MM.1S (cell line): ENCODE measurements at regions not wholly inside any gene's neighbourhood (a gene's known extent, or its start where the extent isn't known, plus 50 kb on each side); places are given as distances from the start of the nearest gene placed in this dataset.

Source experiments
- DNase-seq: peaks from one replicate; pipeline ENCODE4 v3.0.0-alpha.2; 2015
- H2AFZ ChIP-seq: fragments of 300-600 bp; sonication (generic); 2 replicates; pipeline ENCODE4 v1.6.0; 2016; ENCODE audit warnings: antibody characterized with exemption, low read length
- H3F3A ChIP-seq: fragments of 300-600 bp; sonication (generic); 2 replicates; pipeline ENCODE4 v1.6.1; 2016; ENCODE audit warnings: mild to moderate bottlenecking, antibody characterized with exemption, low read length, moderate library complexity, mixed read lengths; ENCODE audit not compliant: insufficient read depth
- H3K27ac ChIP-seq: fragments of 300-600 bp; sonication (generic); 2 replicates; pipeline ENCODE4 v1.5.1; 2016; ENCODE audit warnings: mild to moderate bottlenecking, low read length
- H3K27me3 ChIP-seq: fragments of 300-600 bp; sonication (generic); replicated peaks from 2 replicates; pipeline ENCODE4 v1.6.0; 2016; ENCODE audit warnings: low read length; ENCODE audit not compliant: insufficient read depth
- H3K36me3 ChIP-seq: fragments of 300-600 bp; sonication (generic); replicated peaks from 2 replicates; pipeline ENCODE4 v1.6.1; 2016; ENCODE audit warnings: mild to moderate bottlenecking, low read length, mixed read lengths; ENCODE audit not compliant: insufficient read depth
- H3K4me1 ChIP-seq: fragments of 300-600 bp; sonication (generic); 2 replicates; pipeline ENCODE4 v1.6.1; 2016; ENCODE audit warnings: low read length, mixed read lengths
- H3K4me2 ChIP-seq: fragments of 300-600 bp; sonication (generic); 2 replicates; pipeline ENCODE4 v1.6.0; 2016; ENCODE audit warnings: low read depth, low read length
- H3K4me3 ChIP-seq: fragments of 300-600 bp; sonication (generic); 2 replicates; pipeline ENCODE4 v1.5.1; 2016; ENCODE audit warnings: low read length, mixed read lengths
- H3K79me2 ChIP-seq: fragments of 300-600 bp; sonication (generic); 2 replicates; pipeline ENCODE4 v1.6.1; 2016; ENCODE audit warnings: mixed run types, low read length, mixed read lengths
- H3K9ac ChIP-seq: fragments of 300-600 bp; sonication (generic); 2 replicates; pipeline ENCODE4 v1.6.1; 2016; ENCODE audit warnings: low read length, mixed read lengths
- H3K9me2 ChIP-seq: fragments of 300-600 bp; sonication (generic); replicated peaks from 2 replicates; pipeline ENCODE4 v1.6.1; 2016; ENCODE audit warnings: mild to moderate bottlenecking, low read length, mixed read lengths; ENCODE audit not compliant: insufficient read depth
- H3K9me3 ChIP-seq: fragments of 300-600 bp; sonication (generic); replicated peaks from 2 replicates; pipeline ENCODE4 v1.6.1; 2016; ENCODE audit warnings: mild to moderate bottlenecking, low read length, mixed read lengths; ENCODE audit not compliant: insufficient read depth
- H4K20me1 ChIP-seq: fragments of 300-600 bp; sonication (generic); 2 replicates; pipeline ENCODE4 v1.6.1; 2016; ENCODE audit warnings: mild to moderate bottlenecking, low read length, moderate library complexity, mixed read lengths; ENCODE audit not compliant: insufficient read depth
- EZH2 ChIP-seq: fragments of 300-600 bp; sonication (generic); optimal IDR thresholded peaks from 2 replicates; pipeline ENCODE3; 2017; ENCODE audit warnings: low read depth, mild to moderate bottlenecking, antibody characterized with exemption, low read length, mixed read lengths
- EZH2phosphoT487 ChIP-seq: fragments of 300-600 bp; sonication (generic); IDR thresholded peaks from 2 replicates; pipeline ENCODE4 v1.6.1; 2018; ENCODE audit warnings: antibody characterized with exemption, low read length
- TF ChIP-seq, protein P1 (sequence below): fragments of 300-600 bp; sonication (generic); IDR thresholded peaks from 2 replicates; pipeline ENCODE4 v1.5.1; 2016; ENCODE audit warnings: antibody characterized with exemption, low read length, mixed read lengths

DNA sequence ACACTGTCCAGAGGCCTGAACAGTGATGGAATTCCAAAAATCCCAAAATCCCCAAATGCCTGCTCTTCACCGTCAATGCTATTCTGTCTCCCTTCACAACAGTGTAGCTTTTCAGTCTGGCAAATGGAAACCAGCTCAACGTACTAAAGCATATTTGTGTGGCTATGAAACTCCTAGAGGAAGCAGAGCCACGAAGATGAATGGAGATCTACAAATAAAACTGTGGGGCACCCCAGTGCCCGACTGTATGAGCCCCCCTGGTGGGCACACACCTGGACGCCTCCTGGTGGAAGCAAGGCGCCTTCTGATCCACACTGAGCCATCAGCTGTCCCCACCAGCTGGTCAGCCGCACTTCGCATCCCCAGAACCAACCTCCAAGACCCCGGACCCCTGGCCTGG is 129.1 kb upstream of the SOD1 start:
- Histone ChIP-seq H3K4me2 (no peak overlapping the region), H3K36me3 (no peaks in the 10 kb centered on the region), H3K27me3 (no peaks in the 10 kb centered on the region), H3K4me1 (no peaks in the 10 kb centered on the region), H3K9me2 (no peaks in the 10 kb centered on the region), H3K4me3 (no peak overlapping the region), H4K20me1 (peaks cover 5% of the 10 kb centered on the region; the same call in 1 of the 2 replicates), H3K79me2 (peaks cover 87% of the 10 kb centered on the region), H3F3A (no peaks in the 10 kb centered on the region), H3K27ac (no peak overlapping the region), H3K9ac (no peak overlapping the region), H3K9me3 (no peaks in the 10 kb centered on the region), H2AFZ (no peak overlapping the region)
- TF ChIP-seq, protein P1, sequence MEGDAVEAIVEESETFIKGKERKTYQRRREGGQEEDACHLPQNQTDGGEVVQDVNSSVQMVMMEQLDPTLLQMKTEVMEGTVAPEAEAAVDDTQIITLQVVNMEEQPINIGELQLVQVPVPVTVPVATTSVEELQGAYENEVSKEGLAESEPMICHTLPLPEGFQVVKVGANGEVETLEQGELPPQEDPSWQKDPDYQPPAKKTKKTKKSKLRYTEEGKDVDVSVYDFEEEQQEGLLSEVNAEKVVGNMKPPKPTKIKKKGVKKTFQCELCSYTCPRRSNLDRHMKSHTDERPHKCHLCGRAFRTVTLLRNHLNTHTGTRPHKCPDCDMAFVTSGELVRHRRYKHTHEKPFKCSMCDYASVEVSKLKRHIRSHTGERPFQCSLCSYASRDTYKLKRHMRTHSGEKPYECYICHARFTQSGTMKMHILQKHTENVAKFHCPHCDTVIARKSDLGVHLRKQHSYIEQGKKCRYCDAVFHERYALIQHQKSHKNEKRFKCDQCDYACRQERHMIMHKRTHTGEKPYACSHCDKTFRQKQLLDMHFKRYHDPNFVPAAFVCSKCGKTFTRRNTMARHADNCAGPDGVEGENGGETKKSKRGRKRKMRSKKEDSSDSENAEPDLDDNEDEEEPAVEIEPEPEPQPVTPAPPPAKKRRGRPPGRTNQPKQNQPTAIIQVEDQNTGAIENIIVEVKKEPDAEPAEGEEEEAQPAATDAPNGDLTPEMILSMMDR: no peak
- no peak for TF ChIP-seq EZH2
- TF ChIP-seq EZH2phosphoT487: no peak
- no peak for DNase-seq

DNA sequence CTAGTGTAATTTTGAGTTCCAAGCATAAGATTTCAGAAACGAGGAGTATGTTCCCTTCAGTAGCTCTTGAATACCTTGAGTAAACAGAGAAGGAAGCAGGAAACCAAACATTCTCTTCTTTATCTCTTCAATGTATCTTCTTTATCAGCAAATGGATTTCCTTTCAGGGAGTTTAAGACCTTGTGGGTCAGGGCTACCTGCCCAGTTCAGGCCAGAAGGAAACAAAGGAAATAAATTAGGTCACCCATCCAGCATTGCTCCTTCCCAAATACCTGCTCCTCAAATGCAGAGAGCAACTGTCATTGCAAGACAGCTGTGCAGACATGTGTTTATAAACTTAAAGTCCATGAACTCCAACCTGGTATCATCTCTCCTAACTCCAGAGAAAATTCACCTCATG is 130.1 kb upstream of the SOD1 start:
- no peaks in the 10 kb centered on the region for H3K27me3 ChIP-seq
- H3F3A ChIP-seq: no peaks in the 10 kb centered on the region
- H2AFZ ChIP-seq: no peak overlapping the region
- H4K20me1 ChIP-seq: peaks cover 5% of the 10 kb centered on the region; the same call in 1 of the 2 replicates
- H3K9me3 ChIP-seq: no peaks in the 10 kb centered on the region
- no peaks in the 10 kb centered on the region for H3K4me1 ChIP-seq
- no peaks in the 10 kb centered on the region for H3K9me2 ChIP-seq
- H3K9ac ChIP-seq: no peak overlapping the region
- H3K27ac ChIP-seq: no peak overlapping the region
- DNase-seq: no peak
- TF ChIP-seq EZH2phosphoT487 (no peak), EZH2 (no peak)
- TF ChIP-seq, protein P1: no peak
- no peak overlapping the region for H3K4me3 ChIP-seq
- H3K4me2 ChIP-seq: no peak overlapping the region
- H3K36me3 ChIP-seq: no peaks in the 10 kb centered on the region
- peaks cover 90% of the 10 kb centered on the region for H3K79me2 ChIP-seq

DNA sequence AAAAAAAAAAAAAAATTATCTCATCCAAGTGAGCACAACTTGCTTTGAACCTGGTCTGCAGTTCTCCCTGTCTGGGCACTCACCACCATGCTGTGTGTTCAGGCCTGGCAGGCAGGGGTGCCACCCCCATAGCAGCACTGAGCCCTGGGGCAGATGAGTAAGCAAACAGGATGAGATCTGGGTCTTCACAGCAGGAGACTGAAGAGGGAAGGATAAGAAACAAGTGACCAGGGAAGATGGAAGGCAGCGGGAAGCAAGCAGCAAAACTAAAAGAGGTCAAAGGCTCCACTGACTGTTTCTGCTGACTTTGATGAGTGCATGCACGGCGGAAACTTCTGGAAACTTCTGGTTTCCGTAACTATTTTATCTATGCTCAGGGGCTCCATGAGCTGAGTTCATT is 133.5 kb upstream of the SOD1 start:
- no peaks in the 10 kb centered on the region for H3K9me2 ChIP-seq
- no peak for DNase-seq
- H3K9ac ChIP-seq: no peak overlapping the region
- H3K79me2 ChIP-seq: peaks cover 80% of the 10 kb centered on the region
- TF ChIP-seq EZH2 (no peak), EZH2phosphoT487 (no peak)
- TF ChIP-seq, protein P1: no peak
- no peaks in the 10 kb centered on the region for H3K9me3 ChIP-seq
- H3K4me2 ChIP-seq: no peak overlapping the region
- no peaks in the 10 kb centered on the region for H3F3A ChIP-seq
- no peaks in the 10 kb centered on the region for H3K4me1 ChIP-seq
- no peaks in the 10 kb centered on the region for H3K36me3 ChIP-seq
- H3K4me3 ChIP-seq: no peak overlapping the region
- H4K20me1 ChIP-seq: peaks cover 1% of the 10 kb centered on the region; the same call in 1 of the 2 replicates
- H2AFZ ChIP-seq: no peak overlapping the region
- no peaks in the 10 kb centered on the region for H3K27me3 ChIP-seq
- no peak overlapping the region for H3K27ac ChIP-seq
